HG03060 (cell line): ENCODE measurements at regions not wholly inside any gene's neighbourhood (a gene's known extent, or its start where the extent isn't known, plus 50 kb on each side); places are given as distances from the start of the nearest gene placed in this dataset.

Experiments used
- ATAC-seq: cut with Tn5 transposase; IDR thresholded peaks from one replicate; pipeline ENCODE4 v1.9.1; 2021; ENCODE audit warnings: low read depth, moderate number of reproducible peaks; ENCODE audit not compliant: unreplicated experiment

- no peak for ATAC-seq
Measured at GRCh38 chr5:68405784-68406743, 190.5 kb downstream of the PIK3R1 start.

- peak; percentile 71 for ATAC-seq
Measured at GRCh38 chr5:68406767-68407241, 191.2 kb downstream of the PIK3R1 start.

GRCh38 chr5:68407311-68408239, 192.0 kb downstream of the PIK3R1 start:
- ATAC-seq: no peak

- no peak for ATAC-seq
Measured at GRCh38 chr5:68408345-68408871, 192.9 kb downstream of the PIK3R1 start.

GRCh38 chr5:68409259-68409658, 193.7 kb downstream of the PIK3R1 start:
- no peak for ATAC-seq

- ATAC-seq: no peak
Measured at GRCh38 chr5:68411161-68411560, 195.6 kb downstream of the PIK3R1 start.

GRCh38 chr5:68415177-68416085, 199.9 kb downstream of the PIK3R1 start:
- ATAC-seq: no peak

GRCh38 chr5:68416714-68417113, 201.2 kb downstream of the PIK3R1 start:
- ATAC-seq: no peak

GRCh38 chr5:68418201-68418600, 202.6 kb downstream of the PIK3R1 start:
- no peak for ATAC-seq

- ATAC-seq: no peak
Measured at GRCh38 chr5:68418680-68419079, 203.1 kb downstream of the PIK3R1 start.

GRCh38 chr5:68419081-68419636, 203.6 kb downstream of the PIK3R1 start:
- ATAC-seq: no peak

- no peak for ATAC-seq
Measured at GRCh38 chr5:68419637-68420452, 204.3 kb downstream of the PIK3R1 start.

GRCh38 chr5:68420476-68421344, 205.2 kb downstream of the PIK3R1 start:
- ATAC-seq: no peak

GRCh38 chr5:68421485-68422220, 206.1 kb downstream of the PIK3R1 start:
- ATAC-seq: no peak

- no peak for ATAC-seq
Measured at GRCh38 chr5:68423154-68423811, 207.7 kb downstream of the PIK3R1 start.

GRCh38 chr5:68424799-68425537, 209.4 kb downstream of the PIK3R1 start:
- ATAC-seq: peak; percentile 69
